ENCODE measurements at regions not wholly inside any gene's neighbourhood (a gene's known extent, or its start where the extent isn't known, plus 50 kb on each side); places are given as distances from the start of the nearest gene placed in this dataset.

DNA sequence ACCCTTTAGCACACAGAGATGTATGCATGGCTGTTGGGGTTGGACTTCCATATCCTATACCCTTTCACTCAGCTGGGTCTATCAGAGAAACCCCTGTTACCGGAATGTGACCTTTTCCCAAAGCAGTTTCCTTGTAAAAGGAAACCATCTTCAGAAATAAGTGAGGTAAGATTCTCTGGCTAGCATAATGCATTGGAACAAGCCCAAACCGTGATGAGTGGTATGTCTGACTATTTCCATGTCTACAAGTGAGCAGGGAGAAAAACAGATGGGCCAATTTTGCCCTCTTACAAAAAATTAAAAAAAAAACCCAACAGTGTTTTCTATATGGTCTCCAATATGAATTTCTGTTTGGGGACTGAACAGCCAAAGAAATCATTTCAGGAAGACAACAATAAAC, 283.9 kb downstream of the SMARCA1 start:
- H3K9me3 ChIP-seq, result no peaks in the 10 kb centered on the region
- no peak overlapping the region for H3K4me3 ChIP-seq
- ATAC-seq (no peak), DNase-seq (no peak)
- no peaks in the 10 kb centered on the region for H3K36me3 ChIP-seq
- no peaks in the 10 kb centered on the region for H3K4me1 ChIP-seq
- TF ChIP-seq POLR2A (IDR thresholded peaks at IDR 0.05), result no peak
- TF ChIP-seq, protein P1, sequence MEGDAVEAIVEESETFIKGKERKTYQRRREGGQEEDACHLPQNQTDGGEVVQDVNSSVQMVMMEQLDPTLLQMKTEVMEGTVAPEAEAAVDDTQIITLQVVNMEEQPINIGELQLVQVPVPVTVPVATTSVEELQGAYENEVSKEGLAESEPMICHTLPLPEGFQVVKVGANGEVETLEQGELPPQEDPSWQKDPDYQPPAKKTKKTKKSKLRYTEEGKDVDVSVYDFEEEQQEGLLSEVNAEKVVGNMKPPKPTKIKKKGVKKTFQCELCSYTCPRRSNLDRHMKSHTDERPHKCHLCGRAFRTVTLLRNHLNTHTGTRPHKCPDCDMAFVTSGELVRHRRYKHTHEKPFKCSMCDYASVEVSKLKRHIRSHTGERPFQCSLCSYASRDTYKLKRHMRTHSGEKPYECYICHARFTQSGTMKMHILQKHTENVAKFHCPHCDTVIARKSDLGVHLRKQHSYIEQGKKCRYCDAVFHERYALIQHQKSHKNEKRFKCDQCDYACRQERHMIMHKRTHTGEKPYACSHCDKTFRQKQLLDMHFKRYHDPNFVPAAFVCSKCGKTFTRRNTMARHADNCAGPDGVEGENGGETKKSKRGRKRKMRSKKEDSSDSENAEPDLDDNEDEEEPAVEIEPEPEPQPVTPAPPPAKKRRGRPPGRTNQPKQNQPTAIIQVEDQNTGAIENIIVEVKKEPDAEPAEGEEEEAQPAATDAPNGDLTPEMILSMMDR (IDR thresholded peaks at IDR 0.05 in 4 of 5, conservative IDR thresholded peaks at IDR 0.05 in 1 of 5), result no peak
- no peaks in the 10 kb centered on the region for H3K27me3 ChIP-seq
- in situ Hi-C loops (cut with MboI; ENCODE audit: low sequenced_read_pairs in 4 of 4), result no loop called here
- intact Hi-C loops (cut with DNase I; ENCODE audit: low total_unique reads), result no loop called here
- H3K27ac ChIP-seq, result no peak overlapping the region

DNA sequence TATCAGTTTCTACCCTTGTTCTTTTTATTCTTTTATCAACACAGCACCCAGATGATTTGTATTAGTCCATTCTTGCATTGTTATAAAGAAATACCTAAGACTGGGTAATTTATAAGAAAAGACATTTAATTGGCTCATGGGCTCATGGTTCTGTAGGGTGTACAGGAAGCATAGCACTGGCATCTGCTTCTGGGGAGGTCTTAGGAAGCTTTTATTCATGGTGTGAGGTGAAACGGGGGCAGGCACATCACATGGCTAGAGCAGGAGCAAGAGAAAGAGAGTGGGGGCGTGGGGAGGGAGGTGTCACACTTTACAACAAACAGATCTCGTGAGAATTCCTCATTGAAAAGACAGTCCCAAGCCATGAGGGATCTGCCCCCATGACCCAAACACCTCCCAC, 285.3 kb downstream of the SMARCA1 start:
- in situ Hi-C loops (cut with MboI; ENCODE audit: low sequenced_read_pairs in 4 of 4), result no loop called here
- ATAC-seq, result no peak
- intact Hi-C loops (cut with DNase I; ENCODE audit: low total_unique reads), result no loop called here

DNA sequence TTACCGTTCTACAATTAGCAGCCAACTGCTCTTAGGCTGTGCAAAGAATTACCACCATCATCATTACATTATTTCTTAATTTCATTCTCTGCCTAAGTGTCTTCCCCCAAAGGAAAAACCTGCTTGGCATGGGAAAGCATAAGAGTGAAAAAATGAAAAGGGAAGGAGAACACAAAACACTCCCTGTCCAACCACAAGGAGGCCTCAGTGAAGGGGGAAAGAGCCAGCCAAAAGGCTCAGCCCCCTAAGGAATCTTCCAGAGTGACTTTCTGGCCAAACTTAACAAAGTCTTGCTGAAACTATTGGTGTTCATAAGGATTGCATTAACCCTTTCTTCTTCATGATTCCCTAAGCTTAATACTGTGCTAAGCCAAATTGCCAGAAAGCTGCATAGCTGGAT, 287.4 kb downstream of the SMARCA1 start:
- Histone ChIP-seq H3K9me3 (no peaks in the 10 kb centered on the region), H3K36me3 (no peaks in the 10 kb centered on the region), H3K27me3 (no peaks in the 10 kb centered on the region), H3K4me1 (no peaks in the 10 kb centered on the region), H3K27ac (no peak overlapping the region), H3K4me3 (no peak overlapping the region)
- TF ChIP-seq, protein P1 (IDR thresholded peaks at IDR 0.05 in 4 of 5, conservative IDR thresholded peaks at IDR 0.05 in 1 of 5), result no peak
- TF ChIP-seq POLR2A (IDR thresholded peaks at IDR 0.05), result no peak
- ATAC-seq, result no peak
- in situ Hi-C loops (cut with MboI; ENCODE audit: low sequenced_read_pairs in 4 of 4) (no loop called here), intact Hi-C loops (cut with DNase I; ENCODE audit: low total_unique reads) (no loop called here)
- no peak for DNase-seq

More for the DNA sequence above, 285.3 kb downstream of the SMARCA1 start:
- Histone ChIP-seq H3K9me3 (no peaks in the 10 kb centered on the region), H3K36me3 (no peaks in the 10 kb centered on the region), H3K4me1 (no peaks in the 10 kb centered on the region), H3K4me3 (no peak overlapping the region), H3K27me3 (no peaks in the 10 kb centered on the region), H3K27ac (no peak overlapping the region)
- DNase-seq, result no peak
- no peak for TF ChIP-seq POLR2A (IDR thresholded peaks at IDR 0.05)
- TF ChIP-seq, protein P1 (IDR thresholded peaks at IDR 0.05 in 4 of 5, conservative IDR thresholded peaks at IDR 0.05 in 1 of 5), result no peak

DNA sequence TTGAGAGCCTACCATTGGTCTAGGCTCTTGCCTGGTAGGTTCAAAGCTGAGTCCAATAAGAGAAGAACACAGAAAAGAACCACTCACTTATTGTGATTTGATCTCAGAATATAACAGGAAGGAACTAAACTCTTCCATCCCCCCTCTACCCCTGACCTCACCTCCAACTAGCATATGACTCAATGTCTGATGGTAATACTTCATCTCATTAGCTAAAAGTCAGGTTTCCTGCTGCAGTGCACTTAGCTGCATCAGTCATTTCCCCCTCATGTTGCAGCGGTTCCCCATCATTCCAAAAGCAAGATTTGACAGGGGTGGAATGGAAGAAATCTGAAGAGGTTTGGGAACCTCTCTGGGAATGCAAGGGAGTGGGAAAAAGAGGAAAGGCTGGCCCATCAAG, 289.5 kb downstream of the SMARCA1 start:
- TF ChIP-seq POLR2A (IDR thresholded peaks at IDR 0.05), result no peak
- TF ChIP-seq, protein P1 (IDR thresholded peaks at IDR 0.05 in 4 of 5, conservative IDR thresholded peaks at IDR 0.05 in 1 of 5), result no peak
- H3K36me3 ChIP-seq, result no peaks in the 10 kb centered on the region
- no peaks in the 10 kb centered on the region for H3K27me3 ChIP-seq
- no peak for ATAC-seq
- no peak overlapping the region for H3K27ac ChIP-seq
- no peaks in the 10 kb centered on the region for H3K9me3 ChIP-seq
- H3K4me1 ChIP-seq, result no peaks in the 10 kb centered on the region
- no peak for DNase-seq
- intact Hi-C loops (cut with DNase I; ENCODE audit: low total_unique reads) (no loop called here), in situ Hi-C loops (cut with MboI; ENCODE audit: low sequenced_read_pairs in 4 of 4) (no loop called here)
- H3K4me3 ChIP-seq, result no peak overlapping the region

DNA sequence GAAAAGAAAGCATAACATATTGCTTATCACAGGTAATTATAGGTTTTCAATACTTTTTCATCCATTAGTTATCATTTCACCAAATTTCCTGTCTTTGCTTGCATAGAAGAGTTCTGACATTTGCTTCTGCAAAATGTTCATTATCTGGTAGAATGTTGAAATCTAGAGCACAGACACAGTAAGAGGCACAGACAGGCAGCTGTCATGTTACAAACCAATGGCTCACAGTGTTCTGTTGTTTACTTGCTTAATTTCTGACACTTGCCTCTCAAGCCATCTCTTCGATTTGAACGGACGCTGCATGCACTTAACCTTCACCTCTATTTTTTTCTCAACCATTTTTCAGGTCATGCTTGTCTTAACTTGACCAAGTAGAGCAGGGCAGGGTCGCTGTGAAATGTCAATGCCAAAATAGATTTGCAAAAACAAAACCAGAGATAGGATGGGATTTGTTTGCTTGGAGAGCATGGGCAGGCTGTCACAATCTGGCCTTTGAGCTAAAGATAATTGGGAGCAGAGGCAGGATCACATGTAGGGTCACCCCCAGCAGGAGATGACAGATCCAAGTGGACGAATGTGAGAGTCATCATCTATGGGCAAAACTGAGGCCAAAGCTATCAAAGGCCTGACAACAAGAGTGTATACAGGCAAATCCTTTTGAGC, 292.3 kb downstream of the SMARCA1 start:
- Histone ChIP-seq H3K36me3 (no peaks in the 10 kb centered on the region), H3K4me3 (no peak overlapping the region), H3K27me3 (no peaks in the 10 kb centered on the region), H3K9me3 (no peaks in the 10 kb centered on the region), H3K4me1 (no peaks in the 10 kb centered on the region), H3K27ac (no peak overlapping the region)
- intact Hi-C loops (cut with DNase I; ENCODE audit: low total_unique reads), result no loop called here
- ATAC-seq (no peak), DNase-seq (no peak)
- no peak for TF ChIP-seq POLR2A (IDR thresholded peaks at IDR 0.05)
- TF ChIP-seq, protein P1 (IDR thresholded peaks at IDR 0.05 in 4 of 5, conservative IDR thresholded peaks at IDR 0.05 in 1 of 5), result no peak
- in situ Hi-C loops (cut with MboI; ENCODE audit: low sequenced_read_pairs in 4 of 4), result no loop called here
